Activated naive CD4-positive, alpha-beta T cell treated with anti-CD3 and anti-CD28 coated beads for 36 hours (primary cell): ENCODE measurements at regions not wholly inside any gene's neighbourhood (a gene's known extent, or its start where the extent isn't known, plus 50 kb on each side); places are given as distances from the start of the nearest gene placed in this dataset.

ENCODE experiments used
- CTCF ChIA-PET: fragments of 350-600 bp; sonication (Branson Sonifier 250); formaldehyde crosslinking; loops from one replicate; lab custom pipeline; 2021; ENCODE audit warnings: antibody characterized with exemption; lab: Charles Lee
- DNase-seq: peaks from one replicate; pipeline ENCODE4 v3.0.0-alpha.2; 2020
- H3K27ac Mint-ChIP-seq: one replicate; pipeline ENCODE4 v1.8.0; 2021; ENCODE audit warnings: mild to moderate bottlenecking, mixed read lengths
- H3K27me3 Mint-ChIP-seq: one replicate; pipeline ENCODE4 v1.8.0; 2021; ENCODE audit warnings: low read depth, mixed read lengths
- H3K36me3 Mint-ChIP-seq: one replicate; pipeline ENCODE4 v1.8.0; 2021; ENCODE audit warnings: low read depth, mixed read lengths
- H3K4me1 Mint-ChIP-seq: one replicate; pipeline ENCODE4 v1.8.0; 2021; ENCODE audit warnings: low read depth, mixed read lengths
- H3K4me3 Mint-ChIP-seq: one replicate; pipeline ENCODE4 v1.8.0; 2021; ENCODE audit warnings: mild to moderate bottlenecking, moderate library complexity, mixed read lengths
- H3K9me3 Mint-ChIP-seq: one replicate; pipeline ENCODE4 v1.8.0; 2021; ENCODE audit warnings: mixed read lengths
- intact Hi-C: fragments of 100-400 bp; cut with micrococcal nuclease; formaldehyde crosslinking; loops from one replicate; pipeline ENCODE4 v1.15.1; 2023

- Mint-ChIP-seq H3K27ac (no peak overlapping the region), H3K9me3 (no peaks in the 10 kb centered on the region), H3K4me1 (no peaks in the 10 kb centered on the region), H3K27me3 (peaks cover 3% of the 10 kb centered on the region), H3K4me3 (no peak overlapping the region), H3K36me3 (no peaks in the 10 kb centered on the region)
- intact Hi-C loops, result no loop called here
- no peak for DNase-seq
- CTCF ChIA-PET, result no interaction called here
Measured at GRCh38 chr1:29674627-29675326, 438.5 kb downstream of the PTPRU start.

GRCh38 chr1:29673669-29674626 lies 437.6 kb downstream of the PTPRU start:
- no peak overlapping the region for H3K4me3 Mint-ChIP-seq
- H3K36me3 Mint-ChIP-seq, result no peaks in the 10 kb centered on the region
- H3K27ac Mint-ChIP-seq, result no peak overlapping the region
- no peaks in the 10 kb centered on the region for H3K9me3 Mint-ChIP-seq
- H3K27me3 Mint-ChIP-seq, result peaks cover 3% of the 10 kb centered on the region
- CTCF ChIA-PET, result interaction anchor here (1.1 kb wide), 1 partner anchor 30 kb away, joined by 3 read pairs; no protein-coding TSS in a partner anchor
- intact Hi-C loops, result no loop called here
- no peaks in the 10 kb centered on the region for H3K4me1 Mint-ChIP-seq
- no peak for DNase-seq

- no peak for DNase-seq
- no peaks in the 10 kb centered on the region for H3K9me3 Mint-ChIP-seq
- CTCF ChIA-PET, result interaction anchor here (1.1 kb wide), 1 partner anchor 30 kb away, joined by 3 read pairs; no protein-coding TSS in a partner anchor
- no peaks in the 10 kb centered on the region for H3K36me3 Mint-ChIP-seq
- no peaks in the 10 kb centered on the region for H3K4me1 Mint-ChIP-seq
- no peak overlapping the region for H3K27ac Mint-ChIP-seq
- no peak overlapping the region for H3K4me3 Mint-ChIP-seq
- peaks cover 6% of the 10 kb centered on the region for H3K27me3 Mint-ChIP-seq
- intact Hi-C loops, result no loop called here
Measured at GRCh38 chr1:29673228-29673500, 436.8 kb downstream of the PTPRU start.

- Mint-ChIP-seq H3K36me3 (no peaks in the 10 kb centered on the region), H3K4me3 (no peak overlapping the region), H3K27me3 (peaks cover 6% of the 10 kb centered on the region), H3K9me3 (no peaks in the 10 kb centered on the region), H3K4me1 (no peaks in the 10 kb centered on the region), H3K27ac (no peak overlapping the region)
- CTCF ChIA-PET, result interaction anchor here (1.1 kb wide), 1 partner anchor 31 kb away, joined by 3 read pairs; no protein-coding TSS in a partner anchor
- intact Hi-C loops, result no loop called here
- no peak for DNase-seq
Measured at GRCh38 chr1:29672416-29673227, 436.3 kb downstream of the PTPRU start.

GRCh38 chr1:29671446-29672356 lies 435.4 kb downstream of the PTPRU start:
- DNase-seq, result no peak
- intact Hi-C loops, result no loop called here
- Mint-ChIP-seq H3K4me1 (no peaks in the 10 kb centered on the region), H3K27ac (no peak overlapping the region), H3K9me3 (no peaks in the 10 kb centered on the region), H3K4me3 (no peak overlapping the region), H3K27me3 (peaks cover 10% of the 10 kb centered on the region), H3K36me3 (no peaks in the 10 kb centered on the region)
- CTCF ChIA-PET, result no interaction called here

- no peaks in the 10 kb centered on the region for H3K9me3 Mint-ChIP-seq
- H3K4me1 Mint-ChIP-seq, result no peaks in the 10 kb centered on the region
- no peak for DNase-seq
- H3K4me3 Mint-ChIP-seq, result no peak overlapping the region
- no peak overlapping the region for H3K27ac Mint-ChIP-seq
- CTCF ChIA-PET, result no interaction called here
- no peaks in the 10 kb centered on the region for H3K36me3 Mint-ChIP-seq
- intact Hi-C loops, result no loop called here
- peaks cover 11% of the 10 kb centered on the region for H3K27me3 Mint-ChIP-seq
Measured at GRCh38 chr1:29670752-29671151, 434.4 kb downstream of the PTPRU start.

- no peaks in the 10 kb centered on the region for H3K4me1 Mint-ChIP-seq
- no peak overlapping the region for H3K27ac Mint-ChIP-seq
- intact Hi-C loops, result no loop called here
- CTCF ChIA-PET, result no interaction called here
- H3K9me3 Mint-ChIP-seq, result no peaks in the 10 kb centered on the region
- no peaks in the 10 kb centered on the region for H3K36me3 Mint-ChIP-seq
- DNase-seq, result no peak
- H3K27me3 Mint-ChIP-seq, result peaks cover 16% of the 10 kb centered on the region
- no peak overlapping the region for H3K4me3 Mint-ChIP-seq
Measured at GRCh38 chr1:29669912-29670311, 433.6 kb downstream of the PTPRU start.

GRCh38 chr1:29669158-29669871 lies 433.0 kb downstream of the PTPRU start:
- intact Hi-C loops, result no loop called here
- H3K27me3 Mint-ChIP-seq, result peaks cover 17% of the 10 kb centered on the region
- H3K4me3 Mint-ChIP-seq, result no peak overlapping the region
- H3K36me3 Mint-ChIP-seq, result no peaks in the 10 kb centered on the region
- CTCF ChIA-PET, result no interaction called here
- H3K4me1 Mint-ChIP-seq, result no peaks in the 10 kb centered on the region
- no peak for DNase-seq
- H3K9me3 Mint-ChIP-seq, result no peaks in the 10 kb centered on the region
- H3K27ac Mint-ChIP-seq, result no peak overlapping the region

- no peak overlapping the region for H3K27ac Mint-ChIP-seq
- peaks cover 17% of the 10 kb centered on the region for H3K27me3 Mint-ChIP-seq
- no peak for DNase-seq
- H3K36me3 Mint-ChIP-seq, result no peaks in the 10 kb centered on the region
- no peaks in the 10 kb centered on the region for H3K4me1 Mint-ChIP-seq
- H3K4me3 Mint-ChIP-seq, result no peak overlapping the region
- CTCF ChIA-PET, result no interaction called here
- intact Hi-C loops, result no loop called here
- H3K9me3 Mint-ChIP-seq, result no peaks in the 10 kb centered on the region
Measured at GRCh38 chr1:29668551-29669157, 432.3 kb downstream of the PTPRU start.

GRCh38 chr1:29667951-29668350 lies 431.6 kb downstream of the PTPRU start:
- H3K27me3 Mint-ChIP-seq, result peaks cover 15% of the 10 kb centered on the region
- H3K27ac Mint-ChIP-seq, result no peak overlapping the region
- intact Hi-C loops, result no loop called here
- H3K4me3 Mint-ChIP-seq, result no peak overlapping the region
- no peak for DNase-seq
- CTCF ChIA-PET, result no interaction called here
- H3K36me3 Mint-ChIP-seq, result no peaks in the 10 kb centered on the region
- no peaks in the 10 kb centered on the region for H3K4me1 Mint-ChIP-seq
- H3K9me3 Mint-ChIP-seq, result no peaks in the 10 kb centered on the region

- H3K4me3 Mint-ChIP-seq, result no peak overlapping the region
- DNase-seq, result no peak
- peaks cover 12% of the 10 kb centered on the region for H3K9me3 Mint-ChIP-seq
- H3K27ac Mint-ChIP-seq, result no peak overlapping the region
- intact Hi-C loops, result no loop called here
- CTCF ChIA-PET, result interaction anchor here (0.6 kb wide), 1 partner anchor 613 kb away, joined by 3 read pairs; no protein-coding TSS in a partner anchor
- peaks cover 19% of the 10 kb centered on the region for H3K27me3 Mint-ChIP-seq
- H3K4me1 Mint-ChIP-seq, result no peaks in the 10 kb centered on the region
- no peaks in the 10 kb centered on the region for H3K36me3 Mint-ChIP-seq
Measured at GRCh38 chr1:29664711-29665110, 428.4 kb downstream of the PTPRU start.
